ENCODE measurements at regions not wholly inside any gene's neighbourhood (a gene's known extent, or its start where the extent isn't known, plus 50 kb on each side); places are given as distances from the start of the nearest gene placed in this dataset.

GRCh38 chr3:55341502-55342031 is 145.5 kb downstream of the WNT5A start:
- TF ChIP-seq POLR2A (IDR thresholded peaks at IDR 0.05) (no peak), CTCF (IDR thresholded peaks at IDR 0.05) (no peak)
